Stimulated activated CD8-positive, alpha-beta memory T cell treated with anti-CD3 and anti-CD28 coated beads, Interleukin-15, amount 100 ng/mL, for 4 hours (primary cell): ENCODE measurements at regions not wholly inside any gene's neighbourhood (a gene's known extent, or its start where the extent isn't known, plus 50 kb on each side); places are given as distances from the start of the nearest gene placed in this dataset.

Experiments used
- DNase-seq, 2 donors: peaks; one replicate each; pipeline ENCODE4 v3.0.0-alpha.2; 2020; ENCODE audit warnings: low read depth in 2 of 2

GRCh38 chr2:176468457-176469113 lies 199.3 kb downstream of the MTX2 start:
- DNase-seq, result no peak

GRCh38 chr2:176470713-176471112 lies 201.5 kb downstream of the MTX2 start:
- DNase-seq, result no peak

- DNase-seq, result no peak
These were observed 202.7 kb downstream of the MTX2 start for GRCh38 chr2:176471949-176472348.

GRCh38 chr2:176473177-176473576 lies 203.9 kb downstream of the MTX2 start:
- DNase-seq, result no peak

- DNase-seq, result no peak
These were observed 204.6 kb downstream of the MTX2 start for GRCh38 chr2:176473851-176474250.

- no peak for DNase-seq
These were observed 208.1 kb downstream of the MTX2 start for GRCh38 chr2:176477336-176477735.

GRCh38 chr2:176479961-176480360 lies 210.7 kb downstream of the MTX2 start:
- DNase-seq, result no peak

GRCh38 chr2:176482107-176482506 lies 212.9 kb downstream of the MTX2 start:
- no peak for DNase-seq

- no peak for DNase-seq
These were observed 214.2 kb downstream of the MTX2 start for GRCh38 chr2:176483476-176483875.

- no peak for DNase-seq
These were observed 214.8 kb downstream of the MTX2 start for GRCh38 chr2:176483901-176484568.

- DNase-seq, result no peak
These were observed 215.6 kb downstream of the MTX2 start for GRCh38 chr2:176484838-176485237.

- no peak for DNase-seq
These were observed 219.2 kb downstream of the MTX2 start for GRCh38 chr2:176488431-176488830.

- no peak for DNase-seq
These were observed 221.0 kb downstream of the MTX2 start for GRCh38 chr2:176490061-176490861.

- DNase-seq, result no peak
These were observed 222.1 kb downstream of the MTX2 start for GRCh38 chr2:176491172-176491904.

GRCh38 chr2:176492583-176492982 lies 223.3 kb downstream of the MTX2 start:
- no peak for DNase-seq

GRCh38 chr2:176493226-176493825 lies 224.1 kb downstream of the MTX2 start:
- DNase-seq, result no peak

- no peak for DNase-seq
These were observed 224.7 kb downstream of the MTX2 start for GRCh38 chr2:176493909-176494308.

GRCh38 chr2:176494949-176495353 lies 225.7 kb downstream of the MTX2 start:
- no peak for DNase-seq

- no peak for DNase-seq
These were observed 226.6 kb downstream of the MTX2 start for GRCh38 chr2:176495826-176496225.

GRCh38 chr2:176496761-176497160 lies 227.5 kb downstream of the MTX2 start:
- DNase-seq, result no peak

GRCh38 chr2:176500901-176501300 lies 231.7 kb downstream of the MTX2 start:
- DNase-seq, result no peak

GRCh38 chr2:176501617-176502016 lies 232.4 kb downstream of the MTX2 start:
- no peak for DNase-seq
